Erythroblast (primary cell): ENCODE measurements at regions not wholly inside any gene's neighbourhood (a gene's known extent, or its start where the extent isn't known, plus 50 kb on each side); places are given as distances from the start of the nearest gene placed in this dataset.

Source experiments
- GATA1 ChIP-seq: IDR thresholded peaks from 2 replicates; pipeline ENCODE4 v1.6.1; 2011; ENCODE audit warnings: low read depth, mild to moderate bottlenecking, control low read depth, low read length, moderate library complexity
- POLR2A ChIP-seq: IDR thresholded peaks from 2 replicates; pipeline ENCODE4 v1.6.1; 2011; ENCODE audit warnings: mild to moderate bottlenecking, low read length

DNA sequence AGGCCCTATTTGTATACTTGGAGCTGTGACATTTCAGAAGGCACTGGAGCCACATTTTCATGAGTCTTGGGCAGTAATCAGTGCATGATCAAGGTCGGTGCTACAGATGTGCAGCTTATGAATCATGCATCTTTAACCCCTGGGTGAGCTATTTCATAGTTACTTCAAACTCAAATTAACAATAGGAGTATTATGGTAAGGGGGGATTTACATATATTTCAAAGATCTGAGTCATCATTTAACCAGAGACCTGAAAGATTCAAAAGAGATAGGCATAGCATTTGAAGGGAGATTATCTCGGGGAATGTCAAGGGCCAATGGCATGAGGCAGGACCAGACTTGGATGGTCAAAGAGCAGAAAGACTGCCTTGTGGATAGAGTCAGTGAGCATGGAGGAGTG lies 169.0 kb upstream of the GRIN3A start:
- TF ChIP-seq POLR2A (no peak), GATA1 (no peak)
